Mammary epithelial cell (primary cell): ENCODE measurements at regions not wholly inside any gene's neighbourhood (a gene's known extent, or its start where the extent isn't known, plus 50 kb on each side); places are given as distances from the start of the nearest gene placed in this dataset.

Experiments used
- EZH2 ChIP-seq: IDR thresholded peaks from 2 replicates; pipeline ENCODE4 v1.6.1; 2012; ENCODE audit warnings: low read length, inconsistent platforms, borderline replicate concordance
- TF ChIP-seq, protein P1 (sequence below), 2 donors: IDR thresholded peaks in 1 of 2; conservative IDR thresholded peaks in 1 of 2; 2 replicates each; pipeline ENCODE4 v1.5.1; 2011 to 2012; ENCODE audit warnings: inconsistent platforms in 2 of 2, low read length in 2 of 2, mild to moderate bottlenecking in 2 of 2, control low read depth in 1 of 2, low read depth in 1 of 2; ENCODE audit not compliant: insufficient read depth in 1 of 2; ENCODE audit errors: extremely low read depth in 1 of 2

DNA sequence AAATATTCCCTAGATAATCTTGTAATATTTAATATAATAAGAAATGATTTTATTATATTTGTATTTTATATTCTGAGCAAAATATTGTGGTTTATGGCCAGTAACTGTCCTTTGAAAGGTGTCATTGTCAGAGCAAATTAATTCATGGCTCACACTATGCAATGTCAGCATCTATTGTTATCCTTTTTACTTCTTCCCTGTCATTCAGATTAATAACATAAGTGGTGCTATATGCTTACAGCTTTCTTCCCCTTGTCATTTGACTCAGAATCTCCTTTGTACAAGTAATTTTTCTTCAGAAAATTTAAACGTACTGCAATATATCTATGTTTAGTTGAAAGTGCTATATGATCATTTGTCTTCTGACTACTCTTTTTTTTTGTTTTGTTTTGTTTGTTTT lies 1738.2 kb upstream of the MIR17HG start:
- TF ChIP-seq, protein P1, sequence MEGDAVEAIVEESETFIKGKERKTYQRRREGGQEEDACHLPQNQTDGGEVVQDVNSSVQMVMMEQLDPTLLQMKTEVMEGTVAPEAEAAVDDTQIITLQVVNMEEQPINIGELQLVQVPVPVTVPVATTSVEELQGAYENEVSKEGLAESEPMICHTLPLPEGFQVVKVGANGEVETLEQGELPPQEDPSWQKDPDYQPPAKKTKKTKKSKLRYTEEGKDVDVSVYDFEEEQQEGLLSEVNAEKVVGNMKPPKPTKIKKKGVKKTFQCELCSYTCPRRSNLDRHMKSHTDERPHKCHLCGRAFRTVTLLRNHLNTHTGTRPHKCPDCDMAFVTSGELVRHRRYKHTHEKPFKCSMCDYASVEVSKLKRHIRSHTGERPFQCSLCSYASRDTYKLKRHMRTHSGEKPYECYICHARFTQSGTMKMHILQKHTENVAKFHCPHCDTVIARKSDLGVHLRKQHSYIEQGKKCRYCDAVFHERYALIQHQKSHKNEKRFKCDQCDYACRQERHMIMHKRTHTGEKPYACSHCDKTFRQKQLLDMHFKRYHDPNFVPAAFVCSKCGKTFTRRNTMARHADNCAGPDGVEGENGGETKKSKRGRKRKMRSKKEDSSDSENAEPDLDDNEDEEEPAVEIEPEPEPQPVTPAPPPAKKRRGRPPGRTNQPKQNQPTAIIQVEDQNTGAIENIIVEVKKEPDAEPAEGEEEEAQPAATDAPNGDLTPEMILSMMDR (conservative IDR thresholded peaks at IDR 0.05 in 1 of 2, IDR thresholded peaks at IDR 0.05 in 1 of 2; ENCODE audit: extremely low read depth in 1 of 2, insufficient read depth in 1 of 2, low read depth in 1 of 2, low read length in 2 of 2): no peak
- TF ChIP-seq EZH2: no peak
